Smooth muscle cell (in vitro differentiated cells): ENCODE measurements at regions not wholly inside any gene's neighbourhood (a gene's known extent, or its start where the extent isn't known, plus 50 kb on each side); places are given as distances from the start of the nearest gene placed in this dataset.
"Not testable (repeated sequence)": the region's sequence is repeated elsewhere in the genome, so short reads cannot be mapped to it uniquely, and the experiment has no call there.

Experiments
- DNase-seq: peaks from one replicate; lab custom pipeline; 2025; ENCODE audit not compliant: unreplicated experiment; lab: John Stamatoyannopoulos, UW
- H2AFZ ChIP-seq: fragments of 200-600 bp; sonication (generic); 2 replicates; pipeline ENCODE4 v1.6.0; 2016; ENCODE audit warnings: antibody characterized with exemption, low read depth, mild to moderate bottlenecking
- H3F3A ChIP-seq: fragments of 200-600 bp; sonication (generic); 2 replicates; pipeline ENCODE4 v1.6.0; 2017; ENCODE audit warnings: antibody characterized with exemption, low read depth
- H3K27ac ChIP-seq: fragments of 200-600 bp; sonication (generic); 2 replicates; pipeline ENCODE4 v1.5.1; 2016; ENCODE audit warnings: low read depth, mild to moderate bottlenecking
- H3K27me3 ChIP-seq: fragments of 200-600 bp; sonication (generic); 2 replicates; pipeline ENCODE4 v1.6.1; 2016; ENCODE audit warnings: low read depth, mild to moderate bottlenecking
- H3K36me3 ChIP-seq: fragments of 200-600 bp; sonication (generic); 2 replicates; pipeline ENCODE4 v1.5.1; 2016; ENCODE audit warnings: low read depth
- H3K4me1 ChIP-seq: fragments of 200-600 bp; sonication (generic); 2 replicates; pipeline ENCODE4 v1.5.1; 2016; ENCODE audit warnings: low read depth
- H3K4me2 ChIP-seq: fragments of 200-600 bp; sonication (generic); 2 replicates; pipeline ENCODE4 v1.6.0; 2016; ENCODE audit warnings: mild to moderate bottlenecking
- H3K4me3 ChIP-seq: fragments of 200-600 bp; sonication (generic); 2 replicates; pipeline ENCODE4 v1.5.1; 2016; ENCODE audit warnings: mild to moderate bottlenecking
- H3K79me2 ChIP-seq: fragments of 200-600 bp; sonication (generic); 2 replicates; pipeline ENCODE4 v1.6.0; 2016; ENCODE audit warnings: low read depth, mild to moderate bottlenecking
- H3K9ac ChIP-seq: fragments of 200-600 bp; sonication (generic); 2 replicates; pipeline ENCODE4 v1.6.0; 2016; ENCODE audit warnings: low read depth
- H3K9me3 ChIP-seq: fragments of 200-600 bp; sonication (generic); replicated peaks from 2 replicates; pipeline ENCODE4 v1.5.1; 2016; ENCODE audit warnings: low read depth
- H4K20me1 ChIP-seq: fragments of 200-600 bp; sonication (generic); 2 replicates; pipeline ENCODE4 v1.6.0; 2016; ENCODE audit warnings: low read depth
- CTCF ChIP-seq: fragments of 200-600 bp; sonication (generic); IDR thresholded peaks from 2 replicates; pipeline ENCODE4 v1.5.1; 2017; ENCODE audit warnings: borderline replicate concordance, mild to moderate bottlenecking, antibody characterized with exemption; ENCODE audit not compliant: insufficient read depth, poor library complexity, severe bottlenecking
- WGBS: methylation state at CpG from one replicate; pipeline ENCODE4 v1.1.7; 2016; ENCODE audit warnings: low lambda C conversion rate; 5-methylcytosine and 5-hydroxymethylcytosine counted together

- no peaks in the 10 kb centered on the region for H3K27me3 ChIP-seq
- no peaks in the 10 kb centered on the region for H3K9me3 ChIP-seq
- no peak overlapping the region for H3K9ac ChIP-seq
- DNase-seq = no peak
- no peak overlapping the region for H2AFZ ChIP-seq
- H4K20me1 ChIP-seq = no peaks in the 10 kb centered on the region
- no peaks in the 10 kb centered on the region for H3K36me3 ChIP-seq
- TF ChIP-seq CTCF = no peak
- no peak overlapping the region for H3K4me3 ChIP-seq
- H3K4me2 ChIP-seq = no peak overlapping the region
- no peak overlapping the region for H3K27ac ChIP-seq
- peaks cover 17% of the 10 kb centered on the region for H3K4me1 ChIP-seq
- WGBS = 72% methylated on average over 20 of the region's 20 CpGs
- no peaks in the 10 kb centered on the region for H3K79me2 ChIP-seq
- H3F3A ChIP-seq = peaks cover 5% of the 10 kb centered on the region
These were observed 169.8 kb downstream of the LAT start for GRCh38 chr16:29154676-29155121.

DNA sequence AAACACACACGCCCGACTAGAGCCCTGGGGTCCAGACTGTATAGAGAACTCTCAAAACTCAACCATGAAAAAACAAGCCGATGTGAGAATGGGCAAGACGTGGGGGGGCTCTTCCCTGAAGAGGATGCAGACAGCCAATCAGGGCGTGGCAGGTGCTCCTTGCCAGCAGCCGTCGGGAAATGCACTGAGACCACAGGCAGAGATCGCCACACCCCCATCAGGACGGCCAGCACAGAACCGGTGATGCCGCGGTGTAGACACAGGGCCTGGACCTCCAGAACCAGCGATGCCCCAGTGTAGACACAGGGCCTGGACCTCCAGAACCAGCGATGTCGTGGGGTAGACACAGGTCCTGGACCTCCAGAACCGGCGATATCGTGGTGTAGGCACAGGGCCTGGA is 169.2 kb downstream of the LAT start:
- no peak overlapping the region for H3K4me3 ChIP-seq
- no peak overlapping the region for H3K9ac ChIP-seq
- H3K27me3 ChIP-seq = no peaks in the 10 kb centered on the region
- no peaks in the 10 kb centered on the region for H3K36me3 ChIP-seq
- no peaks in the 10 kb centered on the region for H4K20me1 ChIP-seq
- 93% methylated on average over 18 of the region's 18 CpGs for WGBS
- H3K4me2 ChIP-seq = no peak overlapping the region
- H3K4me1 ChIP-seq = peaks cover 17% of the 10 kb centered on the region
- no peak for DNase-seq
- no peaks in the 10 kb centered on the region for H3K9me3 ChIP-seq
- TF ChIP-seq CTCF = no peak
- H3F3A ChIP-seq = peaks cover 5% of the 10 kb centered on the region
- H3K79me2 ChIP-seq = no peaks in the 10 kb centered on the region
- H3K27ac ChIP-seq = no peak overlapping the region
- H2AFZ ChIP-seq = no peak overlapping the region

DNA sequence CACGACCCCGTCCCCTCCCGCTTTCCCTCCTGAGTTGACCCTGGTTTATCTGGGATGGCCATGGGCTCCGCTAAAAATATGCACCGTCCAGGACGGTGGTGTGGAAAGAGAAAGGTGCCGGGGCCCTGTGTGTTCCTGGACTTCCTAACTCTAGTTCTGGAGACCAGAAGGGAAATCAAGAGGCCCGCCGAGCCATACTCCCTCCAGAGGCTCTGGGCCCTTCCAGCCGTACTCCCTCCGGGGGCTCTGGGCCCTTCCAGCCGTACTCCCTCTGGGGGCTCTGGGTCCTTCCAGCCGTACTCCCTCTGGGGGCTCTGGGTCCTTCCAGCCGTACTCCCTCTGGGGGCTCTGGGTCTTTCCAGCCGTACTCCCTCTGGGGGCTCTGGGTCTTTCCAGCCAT is 168.5 kb downstream of the LAT start:
- not testable (repeated sequence) for H2AFZ ChIP-seq, H3K4me2 ChIP-seq, H3K27me3 ChIP-seq, H3K79me2 ChIP-seq, H3K27ac ChIP-seq, H3F3A ChIP-seq, H3K9me3 ChIP-seq, H3K9ac ChIP-seq, H4K20me1 ChIP-seq, H3K4me3 ChIP-seq, H3K36me3 ChIP-seq, DNase-seq
- whole genome bisulfite sequencing = 88% methylated on average over 15 of the region's 15 CpGs
- H3K4me1 ChIP-seq = peaks cover 17% of the 10 kb centered on the region

GRCh38 chr16:29152544-29153031 is 167.7 kb downstream of the LAT start:
- not testable (repeated sequence) for H3K36me3 ChIP-seq, H3K9me3 ChIP-seq, H3K4me3 ChIP-seq, H3K79me2 ChIP-seq, H3K4me2 ChIP-seq, H3K9ac ChIP-seq, H4K20me1 ChIP-seq, H3F3A ChIP-seq, H3K27ac ChIP-seq, DNase-seq, H3K27me3 ChIP-seq
- H3K4me1 ChIP-seq = peaks cover 15% of the 10 kb centered on the region
- H2AFZ ChIP-seq = peak overlapping the region; percentile 49
- WGBS = 60% methylated on average over 12 of the region's 12 CpGs

- Histone ChIP-seq H2AFZ (no peak overlapping the region), H3K4me3 (no peak overlapping the region), H4K20me1 (no peaks in the 10 kb centered on the region), H3K9me3 (no peaks in the 10 kb centered on the region), H3K79me2 (no peaks in the 10 kb centered on the region), H3K4me1 (peaks cover 3% of the 10 kb centered on the region), H3K4me2 (no peak overlapping the region), H3K27ac (no peak overlapping the region), H3K36me3 (no peaks in the 10 kb centered on the region), H3K9ac (no peak overlapping the region), H3F3A (no peaks in the 10 kb centered on the region), H3K27me3 (no peaks in the 10 kb centered on the region)
- WGBS = 98% methylated on average over 12 of the region's 12 CpGs
- no peak for TF ChIP-seq CTCF
- no peak for DNase-seq
These were observed 166.5 kb downstream of the LAT start for GRCh38 chr16:29151317-29151716.

GRCh38 chr16:29149912-29150311 is 165.1 kb downstream of the LAT start:
- not testable (repeated sequence) for H3K4me3 ChIP-seq, H3F3A ChIP-seq, H3K4me1 ChIP-seq, H2AFZ ChIP-seq, H3K36me3 ChIP-seq, H3K27ac ChIP-seq, DNase-seq, H3K4me2 ChIP-seq, H3K27me3 ChIP-seq, H3K9me3 ChIP-seq, H3K79me2 ChIP-seq, H4K20me1 ChIP-seq, H3K9ac ChIP-seq
- WGBS = 90% methylated on average over 12 of the region's 12 CpGs
